CD4-positive, alpha-beta memory T cell (primary cell): ENCODE measurements at regions not wholly inside any gene's neighbourhood (a gene's known extent, or its start where the extent isn't known, plus 50 kb on each side); places are given as distances from the start of the nearest gene placed in this dataset.

Experiments used
- CTCF ChIA-PET: fragments of 350-600 bp; sonication (Branson Sonifier 250); formaldehyde crosslinking; loops from one replicate; lab custom pipeline; 2021; ENCODE audit warnings: inconsistent platforms; ENCODE audit not compliant: partially characterized antibody; lab: Charles Lee
- POLR2A ChIA-PET: fragments of 350-600 bp; sonication (Branson Sonifier 250); formaldehyde crosslinking; loops from one replicate; lab custom pipeline; 2021; ENCODE audit not compliant: partially characterized antibody; lab: Charles Lee
- DNase-seq, 5 donors: peaks; one replicate each; pipeline versions ENCODE4 v3.0.0 to v3.0.0-alpha.2; 2020 to 2022; ENCODE audit warnings: mixed read lengths in 1 of 5
- H3K27ac ChIP-seq: one replicate; pipeline ENCODE4 v1.7.0; 2013; ENCODE audit warnings: low read depth, low read length
- H3K27me3 ChIP-seq: 2 replicates; pipeline ENCODE4 v1.7.0; 2013; ENCODE audit warnings: mild to moderate bottlenecking, low read length, moderate library complexity; ENCODE audit not compliant: insufficient read depth
- H3K36me3 ChIP-seq: 2 replicates; pipeline ENCODE4 v1.7.0; 2013; ENCODE audit warnings: mild to moderate bottlenecking, low read length, moderate library complexity; ENCODE audit not compliant: insufficient read depth
- H3K4me1 ChIP-seq: 2 replicates; pipeline ENCODE4 v1.7.0; 2013; ENCODE audit warnings: mild to moderate bottlenecking, low read length, moderate library complexity; ENCODE audit not compliant: insufficient read depth
- H3K4me3 ChIP-seq, 2 donors: one replicate each; pipeline ENCODE4 v1.7.0; 2013; ENCODE audit warnings: low read length in 2 of 2, mild to moderate bottlenecking in 1 of 2
- H3K9me3 ChIP-seq, 2 donors: one replicate each; pipeline ENCODE4 v1.7.0; 2013; ENCODE audit warnings: low read length in 2 of 2, control low read depth in 1 of 2; ENCODE audit not compliant: control insufficient read depth in 1 of 2
- H3K27ac Mint-ChIP-seq, 7 donors: one replicate each; pipeline ENCODE4 v1.8.0; 2020 to 2021; ENCODE audit warnings: mixed read lengths in 7 of 7, mild to moderate bottlenecking in 6 of 7, inconsistent platforms in 3 of 7, moderate library complexity in 3 of 7
- H3K27me3 Mint-ChIP-seq, 2 donors: one replicate each; pipeline ENCODE4 v1.8.0; 2020 to 2021; ENCODE audit warnings: mixed read lengths in 2 of 2
- H3K36me3 Mint-ChIP-seq, 2 donors: one replicate each; pipeline ENCODE4 v1.8.0; 2020 to 2021; ENCODE audit warnings: mixed read lengths in 2 of 2, inconsistent platforms in 1 of 2, mild to moderate bottlenecking in 1 of 2
- H3K4me1 Mint-ChIP-seq, 4 donors: one replicate each; pipeline ENCODE4 v1.8.0; 2020 to 2021; ENCODE audit warnings: mixed read lengths in 4 of 4, mild to moderate bottlenecking in 1 of 4
- H3K4me3 Mint-ChIP-seq, 8 donors: one replicate each; pipeline ENCODE4 v1.8.0; 2020 to 2021; ENCODE audit warnings: mixed read lengths in 8 of 8, mild to moderate bottlenecking in 7 of 8, moderate library complexity in 6 of 8, inconsistent platforms in 3 of 8
- H3K9me3 Mint-ChIP-seq, 8 donors: one replicate each; pipeline ENCODE4 v1.8.0; 2020 to 2021; ENCODE audit warnings: mixed read lengths in 8 of 8, mild to moderate bottlenecking in 5 of 8, inconsistent platforms in 3 of 8, moderate library complexity in 1 of 8
- intact Hi-C: fragments of 100-400 bp; cut with micrococcal nuclease; formaldehyde crosslinking; loops from one replicate; pipeline ENCODE4 v1.15.1; 2023

- CTCF ChIA-PET, result no interaction called here
- H3K36me3 Mint-ChIP-seq, result no peaks in the 10 kb centered on the region
- H3K27me3 Mint-ChIP-seq, result peaks cover 2 to 5% of the 10 kb centered on the region in 2 donors
- H3K4me1 Mint-ChIP-seq, result no peaks in the 10 kb centered on the region
- Histone ChIP-seq H3K27ac (no peak overlapping the region), H3K4me3 (no peak overlapping the region), H3K36me3 (no peaks in the 10 kb centered on the region), H3K27me3 (no peaks in the 10 kb centered on the region), H3K4me1 (no peaks in the 10 kb centered on the region), H3K9me3 (no peaks in the 10 kb centered on the region)
- intact Hi-C loops, result no loop called here
- H3K4me3 Mint-ChIP-seq, result no peak overlapping the region
- DNase-seq, result no peak
- no peak overlapping the region for H3K27ac Mint-ChIP-seq
- H3K9me3 Mint-ChIP-seq, result no peaks in the 10 kb centered on the region
- POLR2A ChIA-PET, result no interaction called here
These were observed 364.0 kb upstream of the SLC14A2 start for GRCh38 chr18:45251236-45251635.

- no peaks in the 10 kb centered on the region for H3K36me3 ChIP-seq
- no peak for DNase-seq
- CTCF ChIA-PET, result no interaction called here
- Mint-ChIP-seq H3K4me1 (no peaks in the 10 kb centered on the region), H3K4me3 (no peak overlapping the region), H3K27ac (no peak overlapping the region), H3K36me3 (no peaks in the 10 kb centered on the region), H3K9me3 (no peaks in the 10 kb centered on the region), H3K27me3 (peaks cover 2 to 5% of the 10 kb centered on the region in 2 donors)
- H3K4me3 ChIP-seq, result no peak overlapping the region
- no peak overlapping the region for H3K27ac ChIP-seq
- H3K27me3 ChIP-seq, result no peaks in the 10 kb centered on the region
- intact Hi-C loops, result no loop called here
- POLR2A ChIA-PET, result no interaction called here
- no peaks in the 10 kb centered on the region for H3K9me3 ChIP-seq
- H3K4me1 ChIP-seq, result no peaks in the 10 kb centered on the region
These were observed 362.8 kb upstream of the SLC14A2 start for GRCh38 chr18:45252474-45252873.

GRCh38 chr18:45253056-45253565, 362.2 kb upstream of the SLC14A2 start:
- no peaks in the 10 kb centered on the region for H3K36me3 ChIP-seq
- no peaks in the 10 kb centered on the region for H3K9me3 ChIP-seq
- Mint-ChIP-seq H3K4me1 (no peaks in the 10 kb centered on the region), H3K4me3 (no peak overlapping the region), H3K9me3 (no peaks in the 10 kb centered on the region), H3K27ac (no peak overlapping the region), H3K36me3 (no peaks in the 10 kb centered on the region), H3K27me3 (peaks cover 2 to 5% of the 10 kb centered on the region in 2 donors)
- DNase-seq, result no peak
- H3K27ac ChIP-seq, result no peak overlapping the region
- no peaks in the 10 kb centered on the region for H3K27me3 ChIP-seq
- CTCF ChIA-PET, result no interaction called here
- H3K4me3 ChIP-seq, result no peak overlapping the region
- H3K4me1 ChIP-seq, result no peaks in the 10 kb centered on the region
- POLR2A ChIA-PET, result no interaction called here
- intact Hi-C loops, result no loop called here

GRCh38 chr18:45253973-45254708, 361.1 kb upstream of the SLC14A2 start:
- no peaks in the 10 kb centered on the region for H3K9me3 ChIP-seq
- H3K27ac ChIP-seq, result no peak overlapping the region
- ChIA-PET CTCF (interaction anchor here (1.3 kb wide), 1 partner anchor 20 kb away, joined by 3 read pairs; no protein-coding TSS in a partner anchor), POLR2A (no interaction called here)
- no peaks in the 10 kb centered on the region for H3K27me3 ChIP-seq
- Mint-ChIP-seq H3K27ac (no peak overlapping the region), H3K9me3 (no peaks in the 10 kb centered on the region), H3K36me3 (no peaks in the 10 kb centered on the region), H3K4me1 (no peaks in the 10 kb centered on the region), H3K27me3 (peaks cover 2 to 5% of the 10 kb centered on the region in 2 donors), H3K4me3 (no peak overlapping the region)
- H3K4me3 ChIP-seq, result no peak overlapping the region
- intact Hi-C loops, result no loop called here
- DNase-seq, result no peak
- no peaks in the 10 kb centered on the region for H3K36me3 ChIP-seq
- H3K4me1 ChIP-seq, result no peaks in the 10 kb centered on the region

- no peaks in the 10 kb centered on the region for H3K36me3 Mint-ChIP-seq
- Histone ChIP-seq H3K27ac (no peak overlapping the region), H3K4me3 (no peak overlapping the region), H3K4me1 (no peaks in the 10 kb centered on the region), H3K27me3 (no peaks in the 10 kb centered on the region), H3K9me3 (no peaks in the 10 kb centered on the region), H3K36me3 (no peaks in the 10 kb centered on the region)
- intact Hi-C loops, result no loop called here
- CTCF ChIA-PET, result interaction anchor here (1.3 kb wide), 1 partner anchor 20 kb away, joined by 3 read pairs; no protein-coding TSS in a partner anchor
- H3K4me1 Mint-ChIP-seq, result no peaks in the 10 kb centered on the region
- H3K9me3 Mint-ChIP-seq, result no peaks in the 10 kb centered on the region
- H3K27ac Mint-ChIP-seq, result no peak overlapping the region
- POLR2A ChIA-PET, result no interaction called here
- DNase-seq, result no peak
- H3K4me3 Mint-ChIP-seq, result no peak overlapping the region
- H3K27me3 Mint-ChIP-seq, result peaks cover 2 to 5% of the 10 kb centered on the region in 2 donors
These were observed 360.6 kb upstream of the SLC14A2 start for GRCh38 chr18:45254709-45255082.

- H3K4me1 Mint-ChIP-seq, result no peaks in the 10 kb centered on the region
- H3K36me3 ChIP-seq, result no peaks in the 10 kb centered on the region
- H3K9me3 ChIP-seq, result no peaks in the 10 kb centered on the region
- peaks cover 2 to 4% of the 10 kb centered on the region in 2 donors for H3K27me3 Mint-ChIP-seq
- intact Hi-C loops, result no loop called here
- no peak overlapping the region for H3K27ac ChIP-seq
- no peaks in the 10 kb centered on the region for H3K4me1 ChIP-seq
- no peak overlapping the region for H3K4me3 ChIP-seq
- no peak overlapping the region for H3K27ac Mint-ChIP-seq
- no peaks in the 10 kb centered on the region for H3K9me3 Mint-ChIP-seq
- H3K4me3 Mint-ChIP-seq, result no peak overlapping the region
- H3K27me3 ChIP-seq, result no peaks in the 10 kb centered on the region
- no peaks in the 10 kb centered on the region for H3K36me3 Mint-ChIP-seq
- CTCF ChIA-PET, result interaction anchor here (1.3 kb wide), 1 partner anchor 19 kb away, joined by 3 read pairs; no protein-coding TSS in a partner anchor
- POLR2A ChIA-PET, result no interaction called here
- DNase-seq, result no peak
These were observed 359.9 kb upstream of the SLC14A2 start for GRCh38 chr18:45255197-45255890.

GRCh38 chr18:45260125-45260524, 355.2 kb upstream of the SLC14A2 start:
- H3K27me3 ChIP-seq, result no peaks in the 10 kb centered on the region
- Mint-ChIP-seq H3K27me3 (no peaks in the 10 kb centered on the region), H3K27ac (no peak overlapping the region), H3K36me3 (no peaks in the 10 kb centered on the region), H3K4me3 (no peak overlapping the region), H3K4me1 (no peaks in the 10 kb centered on the region), H3K9me3 (peaks cover 0 to 3% (median 0%) of the 10 kb centered on the region in 8 donors)
- POLR2A ChIA-PET, result no interaction called here
- no peak overlapping the region for H3K27ac ChIP-seq
- intact Hi-C loops, result no loop called here
- no peaks in the 10 kb centered on the region for H3K4me1 ChIP-seq
- H3K4me3 ChIP-seq, result no peak overlapping the region
- CTCF ChIA-PET, result interaction anchor here (1.0 kb wide), 1 partner anchor 13 kb away, joined by 3 read pairs; no protein-coding TSS in a partner anchor
- no peak for DNase-seq
- no peaks in the 10 kb centered on the region for H3K9me3 ChIP-seq
- H3K36me3 ChIP-seq, result no peaks in the 10 kb centered on the region
